Loucy (cell line): ENCODE measurements at regions not wholly inside any gene's neighbourhood (a gene's known extent, or its start where the extent isn't known, plus 50 kb on each side); places are given as distances from the start of the nearest gene placed in this dataset.

Experiments
- H2AFZ ChIP-seq: fragments of 200-600 bp; sonication (generic); 2 replicates; pipeline ENCODE4 v1.6.0; 2016; ENCODE audit warnings: antibody characterized with exemption, mild to moderate bottlenecking, low read length, moderate library complexity
- H3F3A ChIP-seq: fragments of 200-600 bp; 2 replicates; pipeline ENCODE4 v1.6.0; 2016; ENCODE audit warnings: antibody characterized with exemption, low read depth, mild to moderate bottlenecking
- H3K27me3 ChIP-seq: fragments of 200-600 bp; sonication (generic); 2 replicates; pipeline ENCODE4 v1.6.1; 2014; ENCODE audit warnings: low read length, mild to moderate bottlenecking; ENCODE audit not compliant: insufficient read depth, poor library complexity, severe bottlenecking
- H3K36me3 ChIP-seq: fragments of 200-600 bp; sonication (generic); 2 replicates; pipeline ENCODE4 v1.6.1; 2016; ENCODE audit warnings: low read length; ENCODE audit not compliant: insufficient read depth
- H3K4me1 ChIP-seq: fragments of 200-600 bp; sonication (generic); 2 replicates; pipeline ENCODE4 v1.5.1; 2014; ENCODE audit warnings: low read length, mild to moderate bottlenecking; ENCODE audit not compliant: insufficient read depth, poor library complexity, severe bottlenecking
- H3K4me2 ChIP-seq: fragments of 200-600 bp; sonication (generic); 2 replicates; pipeline ENCODE4 v1.6.0; 2014; ENCODE audit warnings: antibody characterized with exemption, low read length, low read depth, mild to moderate bottlenecking; ENCODE audit not compliant: poor library complexity, severe bottlenecking
- H3K4me3 ChIP-seq: fragments of 200-600 bp; sonication (generic); 2 replicates; pipeline ENCODE4 v1.5.1; 2014; ENCODE audit warnings: low read length, mild to moderate bottlenecking, mixed read lengths; ENCODE audit not compliant: poor library complexity, severe bottlenecking
- H3K79me2 ChIP-seq: fragments of 200-600 bp; sonication (generic); 2 replicates; pipeline ENCODE4 v1.6.1; 2014; ENCODE audit warnings: low read length; ENCODE audit not compliant: insufficient read depth
- H3K9ac ChIP-seq: fragments of 200-600 bp; sonication (generic); 2 replicates; pipeline ENCODE4 v1.6.0; 2014; ENCODE audit warnings: mild to moderate bottlenecking, low read depth, low read length, moderate library complexity; ENCODE audit not compliant: poor library complexity, severe bottlenecking
- H3K9me2 ChIP-seq: fragments of 200-600 bp; sonication (generic); replicated peaks from 2 replicates; pipeline ENCODE4 v1.6.1; 2016; ENCODE audit warnings: low read depth, low read length, mixed read lengths
- H3K9me3 ChIP-seq: fragments of 200-600 bp; sonication (generic); 2 replicates; pipeline ENCODE4 v1.6.1; 2014; ENCODE audit warnings: mild to moderate bottlenecking, antibody characterized with exemption, low read length, low read depth; ENCODE audit not compliant: insufficient read depth
- H4K20me1 ChIP-seq: fragments of 200-600 bp; sonication (generic); 2 replicates; pipeline ENCODE4 v1.6.0; 2014; ENCODE audit warnings: antibody characterized with exemption, low read length, mild to moderate bottlenecking; ENCODE audit not compliant: insufficient read depth, poor library complexity, severe bottlenecking
- EZH2phosphoT487 ChIP-seq: fragments of 200-600 bp; IDR thresholded peaks from 2 replicates; pipeline ENCODE4 v1.6.1; 2018; ENCODE audit warnings: antibody characterized with exemption, mild to moderate bottlenecking, moderate library complexity, borderline replicate concordance
- TF ChIP-seq, protein P1 (sequence below): fragments of 200-600 bp; sonication (generic); conservative IDR thresholded peaks from 2 replicates; pipeline ENCODE4 v1.5.1; 2014; ENCODE audit warnings: mild to moderate bottlenecking, antibody characterized with exemption, low read length

DNA sequence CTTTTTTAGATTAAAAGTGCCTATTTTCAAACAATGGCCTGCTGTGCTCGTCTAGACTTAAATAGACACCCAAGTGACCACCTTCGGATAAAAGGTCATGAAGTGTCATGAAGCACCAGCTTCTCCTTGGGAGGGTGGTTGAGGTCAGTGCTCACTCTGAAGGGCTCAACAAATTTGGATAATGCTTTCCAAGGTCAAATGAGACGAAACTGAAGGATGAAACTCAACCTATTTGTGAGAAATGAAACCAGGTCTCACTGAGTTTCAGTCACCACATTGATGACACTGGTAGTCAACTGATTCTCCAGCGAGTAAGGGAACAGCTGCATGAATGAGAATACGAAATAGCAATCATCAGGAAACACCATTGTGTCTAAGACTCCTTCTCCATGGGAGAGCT lies 852.6 kb downstream of the NTRK3 start:
- no peak overlapping the region for H3K9ac ChIP-seq
- no peaks in the 10 kb centered on the region for H4K20me1 ChIP-seq
- H3K4me2 ChIP-seq, result no peak overlapping the region
- H3K79me2 ChIP-seq, result no peaks in the 10 kb centered on the region
- no peaks in the 10 kb centered on the region for H3K27me3 ChIP-seq
- no peaks in the 10 kb centered on the region for H3F3A ChIP-seq
- H3K4me3 ChIP-seq, result no peak overlapping the region
- no peak overlapping the region for H2AFZ ChIP-seq
- TF ChIP-seq, protein P1, sequence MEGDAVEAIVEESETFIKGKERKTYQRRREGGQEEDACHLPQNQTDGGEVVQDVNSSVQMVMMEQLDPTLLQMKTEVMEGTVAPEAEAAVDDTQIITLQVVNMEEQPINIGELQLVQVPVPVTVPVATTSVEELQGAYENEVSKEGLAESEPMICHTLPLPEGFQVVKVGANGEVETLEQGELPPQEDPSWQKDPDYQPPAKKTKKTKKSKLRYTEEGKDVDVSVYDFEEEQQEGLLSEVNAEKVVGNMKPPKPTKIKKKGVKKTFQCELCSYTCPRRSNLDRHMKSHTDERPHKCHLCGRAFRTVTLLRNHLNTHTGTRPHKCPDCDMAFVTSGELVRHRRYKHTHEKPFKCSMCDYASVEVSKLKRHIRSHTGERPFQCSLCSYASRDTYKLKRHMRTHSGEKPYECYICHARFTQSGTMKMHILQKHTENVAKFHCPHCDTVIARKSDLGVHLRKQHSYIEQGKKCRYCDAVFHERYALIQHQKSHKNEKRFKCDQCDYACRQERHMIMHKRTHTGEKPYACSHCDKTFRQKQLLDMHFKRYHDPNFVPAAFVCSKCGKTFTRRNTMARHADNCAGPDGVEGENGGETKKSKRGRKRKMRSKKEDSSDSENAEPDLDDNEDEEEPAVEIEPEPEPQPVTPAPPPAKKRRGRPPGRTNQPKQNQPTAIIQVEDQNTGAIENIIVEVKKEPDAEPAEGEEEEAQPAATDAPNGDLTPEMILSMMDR, result no peak
- TF ChIP-seq EZH2phosphoT487, result no peak
- no peaks in the 10 kb centered on the region for H3K4me1 ChIP-seq
- H3K36me3 ChIP-seq, result no peaks in the 10 kb centered on the region
- H3K9me2 ChIP-seq, result no peaks in the 10 kb centered on the region
- no peaks in the 10 kb centered on the region for H3K9me3 ChIP-seq

DNA sequence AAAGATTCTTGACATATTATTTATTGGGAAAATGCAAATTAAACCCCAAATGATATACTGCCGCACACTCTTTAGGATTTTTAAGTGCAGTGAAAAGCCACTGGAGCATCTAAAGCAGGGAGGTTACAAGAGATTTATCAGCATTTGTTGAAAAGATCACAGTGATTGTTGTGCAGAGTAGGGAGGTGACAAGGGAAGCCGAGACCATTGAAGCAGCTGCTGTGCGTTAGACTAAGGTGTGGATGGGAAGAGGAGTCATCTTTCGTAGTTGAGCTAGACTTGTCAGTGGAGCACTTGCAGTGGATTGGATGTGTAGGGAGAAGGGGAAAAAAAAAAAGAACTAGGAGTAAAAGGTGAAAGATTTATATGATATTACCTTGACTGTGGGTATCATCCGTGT lies 854.6 kb downstream of the NTRK3 start:
- H3K4me2 ChIP-seq, result no peak overlapping the region
- no peaks in the 10 kb centered on the region for H3F3A ChIP-seq
- no peaks in the 10 kb centered on the region for H3K4me1 ChIP-seq
- H3K4me3 ChIP-seq, result no peak overlapping the region
- no peaks in the 10 kb centered on the region for H3K9me2 ChIP-seq
- H3K9ac ChIP-seq, result no peak overlapping the region
- no peak for TF ChIP-seq EZH2phosphoT487
- TF ChIP-seq, protein P1, result no peak
- H3K9me3 ChIP-seq, result no peaks in the 10 kb centered on the region
- H3K27me3 ChIP-seq, result no peaks in the 10 kb centered on the region
- no peak overlapping the region for H2AFZ ChIP-seq
- H3K36me3 ChIP-seq, result no peaks in the 10 kb centered on the region
- H4K20me1 ChIP-seq, result no peaks in the 10 kb centered on the region
- H3K79me2 ChIP-seq, result no peaks in the 10 kb centered on the region

DNA sequence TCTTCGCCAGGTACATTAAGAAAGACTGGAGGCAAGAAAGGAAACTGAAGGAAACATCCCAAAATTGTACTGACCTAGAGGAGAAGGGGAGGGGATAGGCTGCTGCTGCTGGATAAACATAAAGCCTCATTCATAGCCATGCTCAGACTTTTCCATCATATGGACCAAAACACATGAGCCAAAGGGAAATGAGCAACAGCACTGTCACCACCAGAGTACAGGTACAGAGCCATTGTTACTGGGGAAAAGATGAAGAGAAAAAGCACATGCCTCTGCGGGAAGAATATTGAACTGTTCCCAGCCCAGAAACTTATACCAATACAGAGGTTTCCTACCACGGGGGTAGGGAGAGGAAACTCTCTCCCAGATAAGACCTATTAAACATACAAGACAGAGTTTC lies 861.9 kb downstream of the NTRK3 start:
- TF ChIP-seq EZH2phosphoT487, result no peak
- TF ChIP-seq, protein P1, result no peak

More for the DNA sequence above, 861.9 kb downstream of the NTRK3 start:
- Histone ChIP-seq H4K20me1 (no peaks in the 10 kb centered on the region), H3K9me2 (no peaks in the 10 kb centered on the region), H3K4me3 (no peak overlapping the region), H2AFZ (no peak overlapping the region), H3K9me3 (no peaks in the 10 kb centered on the region; the same call in 1 of the 2 replicates), H3K27me3 (no peaks in the 10 kb centered on the region), H3K36me3 (no peaks in the 10 kb centered on the region), H3K4me1 (no peaks in the 10 kb centered on the region), H3K79me2 (no peaks in the 10 kb centered on the region), H3K9ac (no peak overlapping the region), H3K4me2 (no peak overlapping the region), H3F3A (no peaks in the 10 kb centered on the region)
